ENCODE measurements at regions not wholly inside any gene's neighbourhood (a gene's known extent, or its start where the extent isn't known, plus 50 kb on each side); places are given as distances from the start of the nearest gene placed in this dataset.

DNA sequence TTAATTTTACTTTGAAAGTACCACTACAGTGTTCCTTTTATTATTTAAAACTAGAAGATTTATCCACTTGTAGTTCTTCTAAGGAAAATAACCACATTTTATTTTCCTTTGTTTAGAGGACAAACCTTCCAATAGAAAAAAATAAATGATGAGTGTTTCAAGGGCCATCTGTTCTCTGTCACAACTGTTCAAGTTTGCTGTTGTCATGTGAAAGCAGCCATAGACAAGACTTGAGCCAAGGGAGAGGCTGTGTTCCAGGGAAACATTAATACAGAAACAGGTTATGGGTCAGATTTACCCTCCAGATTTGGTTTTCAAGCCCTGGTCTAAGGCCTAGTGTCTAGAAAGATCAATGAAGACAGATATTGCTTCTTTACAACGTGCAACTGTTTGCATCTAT, 463.6 kb downstream of the C6orf118 start:
- Histone ChIP-seq H3K9me2 (replicated peaks; ENCODE audit: insufficient read depth, low read length) (no peaks in the 10 kb centered on the region), H3K79me2 (ENCODE audit: insufficient read depth, low read length) (no peaks in the 10 kb centered on the region), H3K9me3 (ENCODE audit: insufficient read depth, low read length) (no peaks in the 10 kb centered on the region), H2AFZ (ENCODE audit: low read depth, low read length, severe bottlenecking) (no peak overlapping the region), H3K27ac (ENCODE audit: low read depth, low read length) (no peak overlapping the region), H3K4me2 (ENCODE audit: low read depth, low read length, poor library complexity, severe bottlenecking) (no peak overlapping the region), H3F3A (ENCODE audit: insufficient read depth) (no peaks in the 10 kb centered on the region), H3K4me3 (ENCODE audit: insufficient read depth, low read length, poor library complexity, severe bottlenecking) (no peak overlapping the region), H3K36me3 (ENCODE audit: low read length) (no peaks in the 10 kb centered on the region), H3K9ac (ENCODE audit: low read length) (no peak overlapping the region), H3K27me3 (ENCODE audit: low read length) (no peaks in the 10 kb centered on the region), H4K20me1 (ENCODE audit: low read depth, low read length) (no peaks in the 10 kb centered on the region)
- TF ChIP-seq, protein P1, sequence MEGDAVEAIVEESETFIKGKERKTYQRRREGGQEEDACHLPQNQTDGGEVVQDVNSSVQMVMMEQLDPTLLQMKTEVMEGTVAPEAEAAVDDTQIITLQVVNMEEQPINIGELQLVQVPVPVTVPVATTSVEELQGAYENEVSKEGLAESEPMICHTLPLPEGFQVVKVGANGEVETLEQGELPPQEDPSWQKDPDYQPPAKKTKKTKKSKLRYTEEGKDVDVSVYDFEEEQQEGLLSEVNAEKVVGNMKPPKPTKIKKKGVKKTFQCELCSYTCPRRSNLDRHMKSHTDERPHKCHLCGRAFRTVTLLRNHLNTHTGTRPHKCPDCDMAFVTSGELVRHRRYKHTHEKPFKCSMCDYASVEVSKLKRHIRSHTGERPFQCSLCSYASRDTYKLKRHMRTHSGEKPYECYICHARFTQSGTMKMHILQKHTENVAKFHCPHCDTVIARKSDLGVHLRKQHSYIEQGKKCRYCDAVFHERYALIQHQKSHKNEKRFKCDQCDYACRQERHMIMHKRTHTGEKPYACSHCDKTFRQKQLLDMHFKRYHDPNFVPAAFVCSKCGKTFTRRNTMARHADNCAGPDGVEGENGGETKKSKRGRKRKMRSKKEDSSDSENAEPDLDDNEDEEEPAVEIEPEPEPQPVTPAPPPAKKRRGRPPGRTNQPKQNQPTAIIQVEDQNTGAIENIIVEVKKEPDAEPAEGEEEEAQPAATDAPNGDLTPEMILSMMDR (IDR thresholded peaks at IDR 0.05; ENCODE audit: insufficient read depth, low read length, poor library complexity, severe bottlenecking): no peak
- TF ChIP-seq EZH2phosphoT487 (conservative IDR thresholded peaks at IDR 0.05; ENCODE audit: low read length): no peak

GRCh38 chr6:164842085-164842484, 467.3 kb downstream of the C6orf118 start:
- H3F3A ChIP-seq (ENCODE audit: insufficient read depth): no peaks in the 10 kb centered on the region
- H3K4me2 ChIP-seq (ENCODE audit: low read depth, low read length, poor library complexity, severe bottlenecking): no peak overlapping the region
- H4K20me1 ChIP-seq (ENCODE audit: low read depth, low read length): no peaks in the 10 kb centered on the region
- no peak overlapping the region for H3K9ac ChIP-seq (ENCODE audit: low read length)
- no peak overlapping the region for H2AFZ ChIP-seq (ENCODE audit: low read depth, low read length, severe bottlenecking)
- no peaks in the 10 kb centered on the region for H3K79me2 ChIP-seq (ENCODE audit: insufficient read depth, low read length)
- H3K4me3 ChIP-seq (ENCODE audit: insufficient read depth, low read length, poor library complexity, severe bottlenecking): no peak overlapping the region
- H3K27me3 ChIP-seq (ENCODE audit: low read length): no peaks in the 10 kb centered on the region
- no peaks in the 10 kb centered on the region for H3K36me3 ChIP-seq (ENCODE audit: low read length)
- H3K9me2 ChIP-seq (replicated peaks; ENCODE audit: insufficient read depth, low read length): no peaks in the 10 kb centered on the region
- H3K9me3 ChIP-seq (ENCODE audit: insufficient read depth, low read length): no peaks in the 10 kb centered on the region
- no peak overlapping the region for H3K27ac ChIP-seq (ENCODE audit: low read depth, low read length)
- TF ChIP-seq, protein P1 (IDR thresholded peaks at IDR 0.05; ENCODE audit: insufficient read depth, low read length, poor library complexity, severe bottlenecking): no peak
- no peak for TF ChIP-seq EZH2phosphoT487 (conservative IDR thresholded peaks at IDR 0.05; ENCODE audit: low read length)

DNA sequence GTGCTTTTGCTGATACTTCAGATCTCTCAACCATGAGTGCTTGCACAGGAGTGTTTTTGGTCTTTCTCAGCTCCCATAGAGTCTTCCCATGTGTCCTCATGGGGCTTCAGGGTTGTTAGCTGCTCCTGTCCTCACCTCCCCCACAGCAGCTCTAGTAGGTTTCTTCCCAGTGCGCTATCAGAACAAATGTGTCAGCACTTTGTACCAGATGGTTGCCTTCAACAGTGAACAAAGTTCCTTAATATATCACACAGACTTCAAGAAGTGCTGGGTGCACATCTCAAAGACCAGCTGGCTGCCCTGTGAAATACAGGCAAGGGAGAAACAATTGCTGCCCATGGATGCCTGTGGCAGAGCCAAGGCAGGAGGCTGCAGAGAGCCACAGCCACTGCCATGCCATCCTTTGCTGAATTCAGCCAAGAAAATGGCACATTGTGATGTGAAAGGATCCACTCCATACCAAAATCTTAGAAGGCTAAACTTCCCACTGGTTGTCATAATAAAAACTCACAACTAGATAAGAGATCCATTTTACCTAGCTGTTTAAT, 471.3 kb downstream of the C6orf118 start:
- no peak overlapping the region for H3K4me3 ChIP-seq (ENCODE audit: insufficient read depth, low read length, poor library complexity, severe bottlenecking)
- H3F3A ChIP-seq (ENCODE audit: insufficient read depth): no peaks in the 10 kb centered on the region
- H2AFZ ChIP-seq (ENCODE audit: low read depth, low read length, severe bottlenecking): no peak overlapping the region
- no peaks in the 10 kb centered on the region for H3K9me2 ChIP-seq (replicated peaks; ENCODE audit: insufficient read depth, low read length)
- H3K27ac ChIP-seq (ENCODE audit: low read depth, low read length): no peak overlapping the region
- no peaks in the 10 kb centered on the region for H3K9me3 ChIP-seq (ENCODE audit: insufficient read depth, low read length)
- no peak overlapping the region for H3K4me2 ChIP-seq (ENCODE audit: low read depth, low read length, poor library complexity, severe bottlenecking)
- H3K79me2 ChIP-seq (ENCODE audit: insufficient read depth, low read length): no peaks in the 10 kb centered on the region
- TF ChIP-seq, protein P1 (IDR thresholded peaks at IDR 0.05; ENCODE audit: insufficient read depth, low read length, poor library complexity, severe bottlenecking): no peak
- no peak for TF ChIP-seq EZH2phosphoT487 (conservative IDR thresholded peaks at IDR 0.05; ENCODE audit: low read length)
- no peaks in the 10 kb centered on the region for H4K20me1 ChIP-seq (ENCODE audit: low read depth, low read length)
- no peak overlapping the region for H3K9ac ChIP-seq (ENCODE audit: low read length)
- H3K27me3 ChIP-seq (ENCODE audit: low read length): no peaks in the 10 kb centered on the region
- no peaks in the 10 kb centered on the region for H3K36me3 ChIP-seq (ENCODE audit: low read length)
